B cell (primary cell): ENCODE measurements at regions not wholly inside any gene's neighbourhood (a gene's known extent, or its start where the extent isn't known, plus 50 kb on each side); places are given as distances from the start of the nearest gene placed in this dataset.

Experiments used
- ATAC-seq: fragments of 200-7000 bp; cut with Tn5 transposase; one replicate; pipeline ENCODE4 v1.10.0; 2021; ENCODE audit warnings: low read depth, mild to moderate bottlenecking, moderate number of reproducible peaks, moderate library complexity
- CTCF ChIA-PET: fragments of 350-600 bp; sonication (Branson Sonifier 250); formaldehyde crosslinking; loops from one replicate; lab custom pipeline; 2021; ENCODE audit warnings: antibody characterized with exemption, inconsistent platforms; lab: Charles Lee
- POLR2A ChIA-PET: fragments of 350-600 bp; sonication (Branson Sonifier 250); formaldehyde crosslinking; loops from one replicate; lab custom pipeline; 2021; ENCODE audit warnings: antibody characterized with exemption; lab: Charles Lee
- DNase-seq: peaks from one replicate; pipeline ENCODE4 v3.0.0; 2013
- H2AFZ ChIP-seq: 2 replicates; pipeline ENCODE4 v1.6.1; 2012; ENCODE audit warnings: mild to moderate bottlenecking, low read depth, low read length; ENCODE audit not compliant: insufficient read depth, poor library complexity, severe bottlenecking
- H3K27ac ChIP-seq, 2 donors: 1 replicate in 1 of 2; 2 replicates in 1 of 2; pipeline ENCODE4 v1.5.1; 2012 to 2013; ENCODE audit warnings: low read length in 2 of 2, mild to moderate bottlenecking in 2 of 2, moderate library complexity in 1 of 2
- H3K27me3 ChIP-seq, 4 experiments: fragments of 200-600 bp in 1 of 4; sonication (generic) in 1 of 4; replicated peaks in 1 of 4; 1 replicate in 2 of 4; 2 replicates in 2 of 4; pipeline versions ENCODE4 v1.6.1 to v1.7.0; 2013 to 2016; ENCODE audit warnings: low read length in 3 of 4, mild to moderate bottlenecking in 2 of 4, mixed read lengths in 1 of 4, moderate library complexity in 1 of 4; ENCODE audit not compliant: insufficient read depth in 4 of 4, control insufficient read depth in 3 of 4; ENCODE audit errors: control extremely low read depth in 1 of 4
- H3K36me3 ChIP-seq, 2 experiments: replicated peaks in 1 of 2; 1 replicate in 1 of 2; 2 replicates in 1 of 2; pipeline versions ENCODE4 v1.6.1 to v1.7.1; 2013; ENCODE audit warnings: low read length in 1 of 2; ENCODE audit not compliant: insufficient read depth in 2 of 2, control insufficient read depth in 1 of 2; ENCODE audit errors: control extremely low read depth in 1 of 2, extremely low read depth in 1 of 2
- H3K4me1 ChIP-seq, 2 donors: fragments of 200-600 bp in 1 of 2; sonication (generic) in 1 of 2; 1 replicate in 1 of 2; 2 replicates in 1 of 2; pipeline versions ENCODE4 v1.5.1 to v1.6.1; 2013 to 2017; ENCODE audit warnings: low read length in 2 of 2; ENCODE audit not compliant: control insufficient read depth in 2 of 2, insufficient read depth in 2 of 2
- H3K4me2 ChIP-seq: replicated peaks from 2 replicates; pipeline ENCODE3; 2012; ENCODE audit warnings: mild to moderate bottlenecking, low read depth, low read length; ENCODE audit not compliant: poor library complexity, severe bottlenecking
- H3K4me3 ChIP-seq, 5 experiments: fragments of 200-600 bp in 1 of 5; sonication (generic) in 1 of 5; 1 replicate in 3 of 5; 2 replicates in 2 of 5; pipeline versions ENCODE4 v1.5.1 to v1.7.0; 2011 to 2016; ENCODE audit warnings: low read length in 4 of 5, mild to moderate bottlenecking in 4 of 5, low read depth in 2 of 5, control low read depth in 1 of 5, moderate library complexity in 1 of 5; ENCODE audit not compliant: insufficient read depth in 1 of 5; ENCODE audit errors: control extremely low read depth in 1 of 5, extremely low read depth in 1 of 5
- H3K79me2 ChIP-seq: fragments of 200-600 bp; sonication (generic); one replicate; pipeline ENCODE4 v1.6.0; 2016; ENCODE audit warnings: low read length; ENCODE audit not compliant: control insufficient read depth, insufficient read depth
- H3K9ac ChIP-seq: fragments of 200-600 bp; sonication (generic); 2 replicates; pipeline ENCODE4 v1.6.1; 2017; ENCODE audit warnings: mild to moderate bottlenecking, low read length, moderate library complexity
- H3K9me3 ChIP-seq, 3 donors: one replicate each; pipeline versions ENCODE4 v1.6.1 to v1.7.1; 2013; ENCODE audit warnings: low read length in 2 of 3; ENCODE audit not compliant: control insufficient read depth in 2 of 3, insufficient read depth in 1 of 3; ENCODE audit errors: control extremely low read depth in 1 of 3
- H4K20me1 ChIP-seq: 2 replicates; pipeline ENCODE4 v1.6.0; 2012; ENCODE audit warnings: mild to moderate bottlenecking, low read length; ENCODE audit not compliant: insufficient read depth, control insufficient read depth, poor library complexity, severe bottlenecking
- H3K27ac Mint-ChIP-seq: one replicate; pipeline ENCODE4 v1.8.0; 2021; ENCODE audit warnings: mixed read lengths
- H3K27me3 Mint-ChIP-seq: one replicate; pipeline ENCODE4 v1.8.0; 2021; ENCODE audit warnings: mixed read lengths
- H3K4me1 Mint-ChIP-seq: one replicate; pipeline ENCODE4 v1.8.0; 2021; ENCODE audit warnings: mixed read lengths
- H3K4me3 Mint-ChIP-seq: one replicate; pipeline ENCODE4 v1.8.0; 2021; ENCODE audit warnings: mixed read lengths
- H3K9me3 Mint-ChIP-seq: one replicate; pipeline ENCODE4 v1.8.0; 2022; ENCODE audit warnings: mixed read lengths; ENCODE audit not compliant: insufficient read depth
- EZH2 ChIP-seq: IDR thresholded peaks from 2 replicates; pipeline ENCODE4 v1.6.1; 2012; ENCODE audit warnings: borderline replicate concordance, low read depth, mild to moderate bottlenecking, moderate library complexity, low read length; ENCODE audit not compliant: insufficient read depth, poor library complexity, severe bottlenecking
- WGBS: methylation state at CpG from one replicate; pipeline ENCODE4 v1.1.5; 2013; ENCODE audit warnings: missing lambda C conversion rate; ENCODE audit not compliant: insufficient coverage; 5-methylcytosine and 5-hydroxymethylcytosine counted together
- intact Hi-C: fragments of 100-400 bp; cut with micrococcal nuclease; formaldehyde crosslinking; loops from one replicate; pipeline ENCODE4 v1.10.0; 2022
- TF ChIP-seq, protein P1 (sequence below): fragments of 200-600 bp; IDR thresholded peaks from one replicate; pipeline ENCODE4 v1.8.0; 2022; ENCODE audit warnings: antibody characterized with exemption, mild to moderate bottlenecking

DNA sequence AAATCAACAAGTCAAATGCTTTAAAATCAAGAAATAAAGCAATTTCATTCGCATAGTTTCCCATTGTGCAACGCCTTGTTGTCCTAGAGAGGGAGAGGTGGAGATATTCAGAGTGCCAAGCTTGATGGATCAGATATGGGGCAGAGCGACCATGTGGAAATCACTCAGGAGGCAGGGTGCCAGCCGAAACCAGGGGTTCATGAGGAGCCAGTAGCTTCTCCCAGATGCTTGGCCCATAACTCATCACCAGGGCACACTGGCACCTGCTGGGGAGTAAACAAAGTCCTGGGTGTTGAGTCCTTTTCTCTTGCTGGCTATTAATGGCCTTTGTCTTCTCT lies 53.0 kb upstream of the ASAP2 start:
- ATAC-seq (no peak), DNase-seq (no peak)
- Mint-ChIP-seq H3K27ac (no peak overlapping the region), H3K4me3 (no peak overlapping the region), H3K27me3 (peaks cover 30% of the 10 kb centered on the region), H3K9me3 (no peaks in the 10 kb centered on the region), H3K4me1 (no peaks in the 10 kb centered on the region)
- Histone ChIP-seq H4K20me1 (no peaks in the 10 kb centered on the region), H3K27me3 (no peaks in the 10 kb centered on the region), H3K36me3 (no peaks in the 10 kb centered on the region), H3K4me2 (no peak overlapping the region), H3K27ac (no peak overlapping the region), H3K4me3 (no peak overlapping the region), H3K79me2 (no peaks in the 10 kb centered on the region), H3K9ac (no peak overlapping the region), H3K9me3 (no peaks in the 10 kb centered on the region), H2AFZ (no peak overlapping the region), H3K4me1 (no peaks in the 10 kb centered on the region)
- CTCF ChIA-PET: no interaction called here
- TF ChIP-seq, protein P1, sequence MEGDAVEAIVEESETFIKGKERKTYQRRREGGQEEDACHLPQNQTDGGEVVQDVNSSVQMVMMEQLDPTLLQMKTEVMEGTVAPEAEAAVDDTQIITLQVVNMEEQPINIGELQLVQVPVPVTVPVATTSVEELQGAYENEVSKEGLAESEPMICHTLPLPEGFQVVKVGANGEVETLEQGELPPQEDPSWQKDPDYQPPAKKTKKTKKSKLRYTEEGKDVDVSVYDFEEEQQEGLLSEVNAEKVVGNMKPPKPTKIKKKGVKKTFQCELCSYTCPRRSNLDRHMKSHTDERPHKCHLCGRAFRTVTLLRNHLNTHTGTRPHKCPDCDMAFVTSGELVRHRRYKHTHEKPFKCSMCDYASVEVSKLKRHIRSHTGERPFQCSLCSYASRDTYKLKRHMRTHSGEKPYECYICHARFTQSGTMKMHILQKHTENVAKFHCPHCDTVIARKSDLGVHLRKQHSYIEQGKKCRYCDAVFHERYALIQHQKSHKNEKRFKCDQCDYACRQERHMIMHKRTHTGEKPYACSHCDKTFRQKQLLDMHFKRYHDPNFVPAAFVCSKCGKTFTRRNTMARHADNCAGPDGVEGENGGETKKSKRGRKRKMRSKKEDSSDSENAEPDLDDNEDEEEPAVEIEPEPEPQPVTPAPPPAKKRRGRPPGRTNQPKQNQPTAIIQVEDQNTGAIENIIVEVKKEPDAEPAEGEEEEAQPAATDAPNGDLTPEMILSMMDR: no peak
- TF ChIP-seq EZH2: no peak
- POLR2A ChIA-PET: no interaction called here
- intact Hi-C loops: no loop called here
- WGBS: 94% methylated on average over 2 of the region's 4 CpGs

DNA sequence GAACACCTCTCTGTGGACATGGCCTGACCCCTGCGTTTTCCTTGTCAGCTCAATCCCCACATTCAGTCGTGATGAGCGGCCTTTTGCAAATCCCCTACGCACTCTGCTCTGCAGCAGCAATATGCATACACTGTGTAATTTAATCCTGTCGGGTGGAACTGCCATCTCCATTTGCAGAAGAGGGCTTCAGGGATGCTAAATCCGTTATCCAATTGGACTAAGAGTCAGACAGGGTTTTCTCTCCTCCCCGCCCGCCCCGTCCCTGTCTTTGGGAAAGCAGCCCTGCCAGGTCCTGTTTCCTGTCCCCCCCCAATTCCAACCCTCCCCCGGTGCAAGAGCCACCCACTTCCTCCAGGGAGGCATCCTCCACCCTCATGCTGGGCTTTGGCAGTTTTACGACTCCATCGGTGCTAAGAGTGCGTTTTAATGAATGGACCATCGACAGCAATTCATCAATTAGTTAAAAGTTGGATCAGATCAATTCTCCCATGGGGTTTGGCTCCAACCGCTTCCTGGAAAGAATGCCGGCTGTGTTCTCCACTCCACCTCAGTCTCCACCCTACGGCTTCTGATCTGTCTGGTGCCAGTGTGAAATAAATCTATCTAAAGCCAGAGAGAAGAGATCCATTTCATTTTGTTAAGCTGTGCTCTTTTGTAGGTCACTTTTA lies 53.5 kb upstream of the ASAP2 start:
- H4K20me1 ChIP-seq: no peaks in the 10 kb centered on the region
- no peak overlapping the region for H3K9ac ChIP-seq
- H3K9me3 ChIP-seq: no peaks in the 10 kb centered on the region
- Mint-ChIP-seq H3K9me3 (no peaks in the 10 kb centered on the region), H3K27ac (no peak overlapping the region), H3K4me1 (no peaks in the 10 kb centered on the region), H3K4me3 (no peak overlapping the region), H3K27me3 (peaks cover 30% of the 10 kb centered on the region)
- TF ChIP-seq, protein P1: no peak
- TF ChIP-seq EZH2: no peak
- no peak overlapping the region for H3K4me2 ChIP-seq
- POLR2A ChIA-PET: no interaction called here
- H3K27me3 ChIP-seq: no peaks in the 10 kb centered on the region
- CTCF ChIA-PET: no interaction called here
- no peak overlapping the region for H3K27ac ChIP-seq
- DNase-seq (no peak), ATAC-seq (no peak)
- H3K4me1 ChIP-seq: no peaks in the 10 kb centered on the region
- 20% methylated on average over 14 of the region's 17 CpGs for WGBS
- H3K79me2 ChIP-seq: no peaks in the 10 kb centered on the region
- intact Hi-C loops: no loop called here
- no peak overlapping the region for H2AFZ ChIP-seq
- H3K36me3 ChIP-seq: no peaks in the 10 kb centered on the region
- H3K4me3 ChIP-seq: no peak overlapping the region
